H9 (cell line): ENCODE measurements at regions not wholly inside any gene's neighbourhood (a gene's known extent, or its start where the extent isn't known, plus 50 kb on each side); places are given as distances from the start of the nearest gene placed in this dataset.

Experiments
- DNase-seq: peaks from one replicate; pipeline ENCODE4 v3.0.0-alpha.2; 2017
- H2AFZ ChIP-seq: one replicate; pipeline ENCODE4 v1.6.1; 2013; ENCODE audit warnings: mild to moderate bottlenecking, low read length, control low read depth, moderate library complexity
- H2AK5ac ChIP-seq: 2 replicates; pipeline ENCODE4 v1.6.1; 2013; ENCODE audit warnings: low read length, control low read depth, mixed read lengths; ENCODE audit not compliant: insufficient read length
- H2BK120ac ChIP-seq: one replicate; pipeline ENCODE4 v1.6.1; 2013; ENCODE audit warnings: low read depth, mild to moderate bottlenecking, low read length, control low read depth, inconsistent platforms; ENCODE audit not compliant: poor library complexity, severe bottlenecking
- H2BK12ac ChIP-seq: 2 replicates; pipeline ENCODE4 v1.6.1; 2013; ENCODE audit warnings: low read length, control low read depth, mixed read lengths, low read depth; ENCODE audit not compliant: insufficient read length
- H2BK15ac ChIP-seq: 2 replicates; pipeline ENCODE4 v1.6.1; 2013; ENCODE audit warnings: low read depth, low read length, control low read depth
- H2BK20ac ChIP-seq: one replicate; pipeline ENCODE4 v1.6.1; 2013; ENCODE audit warnings: low read depth, mild to moderate bottlenecking, low read length, control low read depth, inconsistent platforms; ENCODE audit not compliant: poor library complexity, severe bottlenecking
- H2BK5ac ChIP-seq: 2 replicates; pipeline ENCODE4 v1.6.1; 2013; ENCODE audit warnings: low read length, control low read depth, mixed read lengths; ENCODE audit not compliant: insufficient read length
- H3K14ac ChIP-seq: 2 replicates; pipeline ENCODE4 v1.6.1; 2013; ENCODE audit warnings: low read length, control low read depth; ENCODE audit not compliant: insufficient read depth
- H3K18ac ChIP-seq: 2 replicates; pipeline ENCODE4 v1.6.1; 2013; ENCODE audit warnings: low read depth, mild to moderate bottlenecking, mixed read lengths, low read length, control low read depth; ENCODE audit not compliant: insufficient read length
- H3K23ac ChIP-seq: 2 replicates; pipeline ENCODE4 v1.6.1; 2013; ENCODE audit warnings: low read length, control low read depth, mixed read lengths, low read depth; ENCODE audit not compliant: insufficient read length
- H3K23me2 ChIP-seq: 2 replicates; pipeline ENCODE4 v1.6.1; 2013; ENCODE audit warnings: low read depth, mild to moderate bottlenecking, mixed read lengths, low read length, control low read depth; ENCODE audit not compliant: insufficient read length, poor library complexity, severe bottlenecking
- H3K27ac ChIP-seq: 2 replicates; pipeline ENCODE4 v1.5.1; 2013; ENCODE audit warnings: low read length, control low read depth, mixed read lengths, low read depth; ENCODE audit not compliant: insufficient read length
- H3K27me3 ChIP-seq: 2 replicates; pipeline ENCODE4 v1.6.1; 2013; ENCODE audit warnings: low read length, control low read depth, inconsistent platforms; ENCODE audit not compliant: insufficient read depth
- H3K4ac ChIP-seq: 2 replicates; pipeline ENCODE4 v1.6.1; 2013; ENCODE audit warnings: low read depth, mild to moderate bottlenecking, control low read depth, inconsistent platforms, low read length, moderate library complexity
- H3K4me1 ChIP-seq: 2 replicates; pipeline ENCODE4 v1.6.1; 2013; ENCODE audit warnings: low read length, control low read depth, inconsistent platforms; ENCODE audit not compliant: insufficient read depth
- H3K4me2 ChIP-seq: 2 replicates; pipeline ENCODE4 v1.6.1; 2013; ENCODE audit warnings: low read length, control low read depth, mixed read lengths; ENCODE audit not compliant: insufficient read length, insufficient read depth
- H3K56ac ChIP-seq: 2 replicates; pipeline ENCODE4 v1.6.1; 2013; ENCODE audit warnings: low read depth, mild to moderate bottlenecking, mixed read lengths, low read length, control low read depth; ENCODE audit not compliant: insufficient read length
- H3K79me1 ChIP-seq: 2 replicates; pipeline ENCODE4 v1.6.1; 2013; ENCODE audit warnings: low read depth, mild to moderate bottlenecking, moderate library complexity, low read length, control low read depth, inconsistent platforms; ENCODE audit not compliant: insufficient read depth, poor library complexity, severe bottlenecking
- H3K79me2 ChIP-seq: 2 replicates; pipeline ENCODE4 v1.6.1; 2013; ENCODE audit warnings: low read length, control low read depth, inconsistent platforms; ENCODE audit not compliant: insufficient read depth
- H3K9ac ChIP-seq: 2 replicates; pipeline ENCODE4 v1.6.1; 2013; ENCODE audit warnings: low read length, control low read depth, mixed read lengths; ENCODE audit not compliant: insufficient read length; ENCODE audit errors: extremely low read depth
- H3K9me3 ChIP-seq: one replicate; pipeline ENCODE4 v1.6.1; 2013; ENCODE audit warnings: low read depth, low read length, inconsistent platforms; ENCODE audit not compliant: control insufficient read depth
- H3T11ph ChIP-seq: one replicate; pipeline ENCODE4 v1.6.1; 2013; ENCODE audit warnings: mild to moderate bottlenecking, low read length, control low read depth, inconsistent platforms
- H4K20me1 ChIP-seq: one replicate; pipeline ENCODE4 v1.6.1; 2013; ENCODE audit not compliant: control insufficient read depth, insufficient read length, insufficient read depth
- H4K5ac ChIP-seq: 2 replicates; pipeline ENCODE4 v1.6.1; 2013; ENCODE audit warnings: low read depth, mild to moderate bottlenecking, mixed read lengths, low read length, control low read depth; ENCODE audit not compliant: insufficient read length
- H4K8ac ChIP-seq: replicated peaks from 2 replicates; pipeline ENCODE4 v1.6.1; 2013; ENCODE audit warnings: low read length, control low read depth, mixed read lengths, low read depth; ENCODE audit not compliant: insufficient read length
- H4K91ac ChIP-seq: 2 replicates; pipeline ENCODE4 v1.6.1; 2013; ENCODE audit warnings: low read depth, mild to moderate bottlenecking, moderate library complexity, mixed read lengths, low read length, control low read depth; ENCODE audit not compliant: insufficient read length
- H3K27ac Mint-ChIP-seq, 3 experiments: 2 replicates in 2 of 3; 3 replicates in 1 of 3; pipeline ENCODE4 v1.8.0; 2020 to 2021; ENCODE audit warnings: mixed read lengths in 3 of 3, mild to moderate bottlenecking in 1 of 3, moderate library complexity in 1 of 3
- H3K27me3 Mint-ChIP-seq: 2 replicates; pipeline ENCODE4 v1.8.0; 2021; ENCODE audit warnings: low read depth, mild to moderate bottlenecking, moderate library complexity, mixed read lengths
- H3K36me3 Mint-ChIP-seq, 3 experiments: 2 replicates in 2 of 3; 3 replicates in 1 of 3; pipeline ENCODE4 v1.8.0; 2020 to 2021; ENCODE audit warnings: low read depth in 3 of 3, mixed read lengths in 3 of 3; ENCODE audit not compliant: insufficient read depth in 1 of 3
- H3K4me1 Mint-ChIP-seq, 2 experiments: 2 replicates each; pipeline ENCODE4 v1.8.0; 2020; ENCODE audit warnings: mixed read lengths in 2 of 2
- H3K4me3 Mint-ChIP-seq, 2 experiments: 2 replicates in 1 of 2; 3 replicates in 1 of 2; pipeline ENCODE4 v1.8.0; 2020 to 2021; ENCODE audit warnings: mild to moderate bottlenecking in 2 of 2, mixed read lengths in 2 of 2, moderate library complexity in 1 of 2
- H3K9me3 Mint-ChIP-seq, 2 experiments: 2 replicates in 1 of 2; 3 replicates in 1 of 2; pipeline ENCODE4 v1.8.0; 2020; ENCODE audit warnings: mild to moderate bottlenecking in 2 of 2, mixed read lengths in 2 of 2, moderate library complexity in 1 of 2
- WGBS: extraction: QIAGEN DNeasy Blood & Tissue Kit; methylation state at CpG from one replicate; pipeline ENCODE4 v1.1.7; 2013; ENCODE audit warnings: missing lambda C conversion rate, low lambda C conversion rate, mixed read lengths; ENCODE audit not compliant: insufficient read length; ENCODE audit errors: extremely low coverage; 5-methylcytosine and 5-hydroxymethylcytosine counted together
- TF ChIP-seq, protein P1 (sequence below): fragments of 200-600 bp; sonication (generic); conservative IDR thresholded peaks from 3 replicates; pipeline ENCODE4 v1.8.0; 2021; ENCODE audit warnings: antibody characterized with exemption, mild to moderate bottlenecking

DNA sequence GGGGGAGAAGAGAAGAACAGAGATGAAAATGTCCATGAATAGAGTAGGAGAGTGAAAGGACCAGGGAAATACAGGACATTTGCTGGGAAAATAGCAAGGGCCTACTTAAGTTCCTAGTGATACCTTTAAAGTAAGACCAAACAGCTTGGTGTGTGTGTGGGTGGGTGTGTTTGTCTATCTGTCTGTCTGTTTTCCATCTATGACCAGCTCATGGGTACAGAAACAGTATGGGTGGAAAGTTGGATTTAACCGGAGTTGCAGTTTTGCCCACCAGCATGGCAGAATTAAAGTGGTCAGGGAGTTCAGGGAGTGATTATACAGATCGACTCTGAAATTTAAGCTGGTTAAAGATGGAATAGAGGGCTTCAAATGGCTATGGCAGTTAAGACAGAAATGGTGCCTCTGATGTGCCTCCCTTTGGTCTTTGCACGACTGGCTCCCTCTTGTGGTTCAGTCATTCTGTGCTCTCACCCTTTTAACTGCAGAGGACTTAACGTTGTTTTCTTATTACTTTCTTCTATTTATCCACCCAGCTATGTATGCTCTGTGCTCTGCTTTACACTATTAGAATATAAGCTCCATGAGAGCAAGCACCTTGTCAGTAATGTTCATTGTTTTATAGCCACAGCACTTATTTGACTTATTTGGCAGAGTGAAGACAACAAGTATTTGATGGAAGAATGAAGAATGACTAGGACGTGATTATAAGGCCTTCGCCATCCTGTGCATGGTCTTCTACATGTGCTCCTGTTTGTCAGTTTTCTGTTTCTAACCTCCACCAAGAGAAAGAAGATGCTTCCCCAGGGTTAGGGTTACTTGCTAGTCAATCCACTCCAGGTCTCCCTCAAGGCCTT, 72.7 kb upstream of the AK4 start:
- no peaks in the 10 kb centered on the region for H3K27me3 ChIP-seq
- no peak overlapping the region for H2BK5ac ChIP-seq
- H4K5ac ChIP-seq = no peak overlapping the region
- no peak overlapping the region for H3K4ac ChIP-seq
- no peak overlapping the region for H2BK15ac ChIP-seq
- H4K20me1 ChIP-seq = no peaks in the 10 kb centered on the region
- no peak overlapping the region for H2BK20ac ChIP-seq
- peak; percentile 71 for DNase-seq
- H3K27ac Mint-ChIP-seq = no peak overlapping the region
- H3T11ph ChIP-seq = no peak overlapping the region
- no peaks in the 10 kb centered on the region for H3K79me2 ChIP-seq
- no peak overlapping the region for H2AK5ac ChIP-seq
- no peak overlapping the region for H2BK120ac ChIP-seq
- no peaks in the 10 kb centered on the region for H3K4me1 Mint-ChIP-seq
- H3K56ac ChIP-seq = no peak overlapping the region
- H3K23ac ChIP-seq = no peak overlapping the region
- no peaks in the 10 kb centered on the region for H3K9me3 Mint-ChIP-seq
- peaks cover 5% of the 10 kb centered on the region; the same call in 1 of the 2 replicates for H3K27me3 Mint-ChIP-seq
- no peak overlapping the region for H3K4me2 ChIP-seq
- H2AFZ ChIP-seq = no peak overlapping the region
- H3K36me3 Mint-ChIP-seq = no peaks in the 10 kb centered on the region
- H3K4me3 Mint-ChIP-seq = no peak overlapping the region
- no peaks in the 10 kb centered on the region for H3K4me1 ChIP-seq
- no CpG with 5 or more reads among the region's 6 CpGs for WGBS
- H3K23me2 ChIP-seq = no peaks in the 10 kb centered on the region
- no peak overlapping the region for H3K18ac ChIP-seq
- no peak overlapping the region for H3K14ac ChIP-seq
- no peak overlapping the region for H3K9ac ChIP-seq
- H4K91ac ChIP-seq = no peak overlapping the region
- H3K9me3 ChIP-seq = no peaks in the 10 kb centered on the region
- TF ChIP-seq, protein P1, sequence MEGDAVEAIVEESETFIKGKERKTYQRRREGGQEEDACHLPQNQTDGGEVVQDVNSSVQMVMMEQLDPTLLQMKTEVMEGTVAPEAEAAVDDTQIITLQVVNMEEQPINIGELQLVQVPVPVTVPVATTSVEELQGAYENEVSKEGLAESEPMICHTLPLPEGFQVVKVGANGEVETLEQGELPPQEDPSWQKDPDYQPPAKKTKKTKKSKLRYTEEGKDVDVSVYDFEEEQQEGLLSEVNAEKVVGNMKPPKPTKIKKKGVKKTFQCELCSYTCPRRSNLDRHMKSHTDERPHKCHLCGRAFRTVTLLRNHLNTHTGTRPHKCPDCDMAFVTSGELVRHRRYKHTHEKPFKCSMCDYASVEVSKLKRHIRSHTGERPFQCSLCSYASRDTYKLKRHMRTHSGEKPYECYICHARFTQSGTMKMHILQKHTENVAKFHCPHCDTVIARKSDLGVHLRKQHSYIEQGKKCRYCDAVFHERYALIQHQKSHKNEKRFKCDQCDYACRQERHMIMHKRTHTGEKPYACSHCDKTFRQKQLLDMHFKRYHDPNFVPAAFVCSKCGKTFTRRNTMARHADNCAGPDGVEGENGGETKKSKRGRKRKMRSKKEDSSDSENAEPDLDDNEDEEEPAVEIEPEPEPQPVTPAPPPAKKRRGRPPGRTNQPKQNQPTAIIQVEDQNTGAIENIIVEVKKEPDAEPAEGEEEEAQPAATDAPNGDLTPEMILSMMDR = peak; percentile 86
- H3K27ac ChIP-seq = no peak overlapping the region
- no peaks in the 10 kb centered on the region for H3K79me1 ChIP-seq
- H2BK12ac ChIP-seq = no peak overlapping the region
- no peak overlapping the region for H4K8ac ChIP-seq
